ENCODE measurements at regions not wholly inside any gene's neighbourhood (a gene's known extent, or its start where the extent isn't known, plus 50 kb on each side); places are given as distances from the start of the nearest gene placed in this dataset.

GRCh38 chr6:11650025-11650696 lies 112.6 kb downstream of the TMEM170B start:
- Histone ChIP-seq H3K9ac (ENCODE audit: low read length) (no peak overlapping the region), H3K4me1 (ENCODE audit: control insufficient read depth, insufficient read depth, low read length) (peaks cover 13% of the 10 kb centered on the region), H3K27me3 (replicated peaks; ENCODE audit: control insufficient read depth, insufficient read depth, low read length) (no peaks in the 10 kb centered on the region), H3K9me3 (ENCODE audit: control insufficient read depth, low read length) (peaks cover 6% of the 10 kb centered on the region), H3K36me3 (ENCODE audit: control insufficient read depth, insufficient read depth, low read length, severe bottlenecking) (no peaks in the 10 kb centered on the region), H3K4me3 (ENCODE audit: low read length) (no peak overlapping the region)
- DNase-seq (ENCODE audit: low read depth): peak; percentile 21

GRCh38 chr6:11650711-11651110 lies 113.2 kb downstream of the TMEM170B start:
- no peaks in the 10 kb centered on the region for H3K36me3 ChIP-seq (ENCODE audit: control insufficient read depth, insufficient read depth, low read length, severe bottlenecking)
- no peak overlapping the region for H3K4me3 ChIP-seq (ENCODE audit: low read length)
- peaks cover 15% of the 10 kb centered on the region for H3K4me1 ChIP-seq (ENCODE audit: control insufficient read depth, insufficient read depth, low read length)
- no peaks in the 10 kb centered on the region for H3K27me3 ChIP-seq (replicated peaks; ENCODE audit: control insufficient read depth, insufficient read depth, low read length)
- DNase-seq (ENCODE audit: low read depth): no peak
- H3K9ac ChIP-seq (ENCODE audit: low read length): no peak overlapping the region
- H3K9me3 ChIP-seq (ENCODE audit: control insufficient read depth, low read length): peaks cover 6% of the 10 kb centered on the region

GRCh38 chr6:11653028-11653583 lies 115.6 kb downstream of the TMEM170B start:
- H3K9ac ChIP-seq (ENCODE audit: low read length): no peak overlapping the region
- no peaks in the 10 kb centered on the region for H3K36me3 ChIP-seq (ENCODE audit: control insufficient read depth, insufficient read depth, low read length, severe bottlenecking)
- DNase-seq (ENCODE audit: low read depth): peak; percentile 74
- H3K4me1 ChIP-seq (ENCODE audit: control insufficient read depth, insufficient read depth, low read length): peaks cover 15% of the 10 kb centered on the region
- peaks cover 4% of the 10 kb centered on the region for H3K9me3 ChIP-seq (ENCODE audit: control insufficient read depth, low read length)
- H3K27me3 ChIP-seq (replicated peaks; ENCODE audit: control insufficient read depth, insufficient read depth, low read length): no peaks in the 10 kb centered on the region
- no peak overlapping the region for H3K4me3 ChIP-seq (ENCODE audit: low read length)

GRCh38 chr6:11654876-11655275 lies 117.3 kb downstream of the TMEM170B start:
- DNase-seq (ENCODE audit: low read depth): peak; percentile 67
- peaks cover 15% of the 10 kb centered on the region for H3K4me1 ChIP-seq (ENCODE audit: control insufficient read depth, insufficient read depth, low read length)
- H3K9me3 ChIP-seq (ENCODE audit: control insufficient read depth, low read length): no peaks in the 10 kb centered on the region
- H3K27me3 ChIP-seq (replicated peaks; ENCODE audit: control insufficient read depth, insufficient read depth, low read length): no peaks in the 10 kb centered on the region
- H3K4me3 ChIP-seq (ENCODE audit: low read length): peak overlapping the region; percentile 5
- peak overlapping the region; percentile 42 for H3K9ac ChIP-seq (ENCODE audit: low read length)
- H3K36me3 ChIP-seq (ENCODE audit: control insufficient read depth, insufficient read depth, low read length, severe bottlenecking): no peaks in the 10 kb centered on the region

GRCh38 chr6:11656491-11656890 lies 118.9 kb downstream of the TMEM170B start:
- no peaks in the 10 kb centered on the region for H3K27me3 ChIP-seq (replicated peaks; ENCODE audit: control insufficient read depth, insufficient read depth, low read length)
- H3K9ac ChIP-seq (ENCODE audit: low read length): no peak overlapping the region
- no peak overlapping the region for H3K4me3 ChIP-seq (ENCODE audit: low read length)
- no peak for DNase-seq (ENCODE audit: low read depth)
- H3K4me1 ChIP-seq (ENCODE audit: control insufficient read depth, insufficient read depth, low read length): peaks cover 15% of the 10 kb centered on the region
- no peaks in the 10 kb centered on the region for H3K36me3 ChIP-seq (ENCODE audit: control insufficient read depth, insufficient read depth, low read length, severe bottlenecking)
- no peaks in the 10 kb centered on the region for H3K9me3 ChIP-seq (ENCODE audit: control insufficient read depth, low read length)

GRCh38 chr6:11659757-11660156 lies 118.8 kb downstream of the ADTRP start:
- H3K9ac ChIP-seq (ENCODE audit: low read length): no peak overlapping the region
- no peak for DNase-seq (ENCODE audit: low read depth)
- H3K4me1 ChIP-seq (ENCODE audit: control insufficient read depth, insufficient read depth, low read length): peaks cover 4% of the 10 kb centered on the region
- peaks cover 5% of the 10 kb centered on the region for H3K9me3 ChIP-seq (ENCODE audit: control insufficient read depth, low read length)
- no peak overlapping the region for H3K4me3 ChIP-seq (ENCODE audit: low read length)
- no peaks in the 10 kb centered on the region for H3K27me3 ChIP-seq (replicated peaks; ENCODE audit: control insufficient read depth, insufficient read depth, low read length)
- H3K36me3 ChIP-seq (ENCODE audit: control insufficient read depth, insufficient read depth, low read length, severe bottlenecking): no peaks in the 10 kb centered on the region

- no peak for DNase-seq (ENCODE audit: low read depth)
- Histone ChIP-seq H3K9ac (ENCODE audit: low read length) (no peak overlapping the region), H3K4me3 (ENCODE audit: low read length) (no peak overlapping the region), H3K27me3 (replicated peaks; ENCODE audit: control insufficient read depth, insufficient read depth, low read length) (no peaks in the 10 kb centered on the region), H3K9me3 (ENCODE audit: control insufficient read depth, low read length) (peaks cover 5% of the 10 kb centered on the region), H3K4me1 (ENCODE audit: control insufficient read depth, insufficient read depth, low read length) (no peaks in the 10 kb centered on the region), H3K36me3 (ENCODE audit: control insufficient read depth, insufficient read depth, low read length, severe bottlenecking) (no peaks in the 10 kb centered on the region)
Observed at GRCh38 chr6:11662323-11662722, 116.3 kb downstream of the ADTRP start.

- Histone ChIP-seq H3K4me3 (ENCODE audit: low read length) (no peak overlapping the region), H3K36me3 (ENCODE audit: control insufficient read depth, insufficient read depth, low read length, severe bottlenecking) (no peaks in the 10 kb centered on the region), H3K4me1 (ENCODE audit: control insufficient read depth, insufficient read depth, low read length) (no peaks in the 10 kb centered on the region), H3K9me3 (ENCODE audit: control insufficient read depth, low read length) (peaks cover 5% of the 10 kb centered on the region), H3K27me3 (replicated peaks; ENCODE audit: control insufficient read depth, insufficient read depth, low read length) (no peaks in the 10 kb centered on the region), H3K9ac (ENCODE audit: low read length) (no peak overlapping the region)
- no peak for DNase-seq (ENCODE audit: low read depth)
Observed at GRCh38 chr6:11663519-11663918, 115.1 kb downstream of the ADTRP start.
